ENCODE measurements at regions not wholly inside any gene's neighbourhood (a gene's known extent, or its start where the extent isn't known, plus 50 kb on each side); places are given as distances from the start of the nearest gene placed in this dataset.

- H3K27me3 Mint-ChIP-seq (ENCODE audit: low read depth), result no peaks in the 10 kb centered on the region
These were observed 2022.8 kb downstream of the NCAM2 start for GRCh38 chr21:23020969-23021368.

GRCh38 chr21:23021481-23021880 lies 2023.3 kb downstream of the NCAM2 start:
- ChIA-PET POLR2A (no interaction called here), CTCF (no interaction called here)
- no peaks in the 10 kb centered on the region for H3K36me3 Mint-ChIP-seq
- no peaks in the 10 kb centered on the region for H3K27me3 Mint-ChIP-seq (ENCODE audit: low read depth)
- peaks cover 5% of the 10 kb centered on the region for H3K9me3 Mint-ChIP-seq
- TF ChIP-seq RELA (CRISPR knock-in tag; IDR thresholded peaks at IDR 0.05; ENCODE audit: borderline replicate concordance) (no peak), ZNF219 (CRISPR knock-in tag; IDR thresholded peaks at IDR 0.05; ENCODE audit: borderline replicate concordance) (no peak), KAT7 (CRISPR knock-in tag; IDR thresholded peaks at IDR 0.05; ENCODE audit: borderline replicate concordance) (no peak), SMAD4 (CRISPR knock-in tag; IDR thresholded peaks at IDR 0.05) (no peak), MXD4 (CRISPR knock-in tag; IDR thresholded peaks at IDR 0.05; ENCODE audit: borderline replicate concordance) (no peak), CDX4 (CRISPR knock-in tag; IDR thresholded peaks at IDR 0.05; ENCODE audit: borderline replicate concordance) (no peak), MYBL2 (CRISPR knock-in tag; IDR thresholded peaks at IDR 0.05) (no peak), E2F1 (CRISPR knock-in tag; IDR thresholded peaks at IDR 0.05) (no peak)
- TF ChIP-seq, protein P1, sequence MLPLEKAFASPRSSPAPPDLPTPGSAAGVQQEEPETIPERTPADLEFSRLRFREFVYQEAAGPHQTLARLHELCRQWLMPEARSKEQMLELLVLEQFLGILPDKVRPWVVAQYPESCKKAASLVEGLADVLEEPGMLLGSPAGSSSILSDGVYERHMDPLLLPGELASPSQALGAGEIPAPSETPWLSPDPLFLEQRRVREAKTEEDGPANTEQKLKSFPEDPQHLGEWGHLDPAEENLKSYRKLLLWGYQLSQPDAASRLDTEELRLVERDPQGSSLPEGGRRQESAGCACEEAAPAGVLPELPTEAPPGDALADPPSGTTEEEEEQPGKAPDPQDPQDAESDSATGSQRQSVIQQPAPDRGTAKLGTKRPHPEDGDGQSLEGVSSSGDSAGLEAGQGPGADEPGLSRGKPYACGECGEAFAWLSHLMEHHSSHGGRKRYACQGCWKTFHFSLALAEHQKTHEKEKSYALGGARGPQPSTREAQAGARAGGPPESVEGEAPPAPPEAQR (CRISPR knock-in tag; IDR thresholded peaks at IDR 0.05), result no peak
- TF ChIP-seq, protein P2, sequence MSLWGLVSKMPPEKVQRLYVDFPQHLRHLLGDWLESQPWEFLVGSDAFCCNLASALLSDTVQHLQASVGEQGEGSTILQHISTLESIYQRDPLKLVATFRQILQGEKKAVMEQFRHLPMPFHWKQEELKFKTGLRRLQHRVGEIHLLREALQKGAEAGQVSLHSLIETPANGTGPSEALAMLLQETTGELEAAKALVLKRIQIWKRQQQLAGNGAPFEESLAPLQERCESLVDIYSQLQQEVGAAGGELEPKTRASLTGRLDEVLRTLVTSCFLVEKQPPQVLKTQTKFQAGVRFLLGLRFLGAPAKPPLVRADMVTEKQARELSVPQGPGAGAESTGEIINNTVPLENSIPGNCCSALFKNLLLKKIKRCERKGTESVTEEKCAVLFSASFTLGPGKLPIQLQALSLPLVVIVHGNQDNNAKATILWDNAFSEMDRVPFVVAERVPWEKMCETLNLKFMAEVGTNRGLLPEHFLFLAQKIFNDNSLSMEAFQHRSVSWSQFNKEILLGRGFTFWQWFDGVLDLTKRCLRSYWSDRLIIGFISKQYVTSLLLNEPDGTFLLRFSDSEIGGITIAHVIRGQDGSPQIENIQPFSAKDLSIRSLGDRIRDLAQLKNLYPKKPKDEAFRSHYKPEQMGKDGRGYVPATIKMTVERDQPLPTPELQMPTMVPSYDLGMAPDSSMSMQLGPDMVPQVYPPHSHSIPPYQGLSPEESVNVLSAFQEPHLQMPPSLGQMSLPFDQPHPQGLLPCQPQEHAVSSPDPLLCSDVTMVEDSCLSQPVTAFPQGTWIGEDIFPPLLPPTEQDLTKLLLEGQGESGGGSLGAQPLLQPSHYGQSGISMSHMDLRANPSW (CRISPR knock-in tag; conservative IDR thresholded peaks at IDR 0.05; ENCODE audit: low read depth), result no peak
- DNase-seq (ENCODE audit: low spot score) (no peak), ATAC-seq (no peak)
- H3K27ac Mint-ChIP-seq, result no peak overlapping the region
- no peaks in the 10 kb centered on the region for H3K4me1 Mint-ChIP-seq
- H3K4me3 Mint-ChIP-seq, result no peak overlapping the region

More at GRCh38 chr21:23020969-23021368, 2022.8 kb downstream of the NCAM2 start:
- DNase-seq (ENCODE audit: low spot score), result no peak
- Mint-ChIP-seq H3K4me1 (no peaks in the 10 kb centered on the region), H3K36me3 (no peaks in the 10 kb centered on the region), H3K4me3 (no peak overlapping the region), H3K27ac (no peak overlapping the region), H3K9me3 (peaks cover 5% of the 10 kb centered on the region)
- TF ChIP-seq HMGXB4 (CRISPR knock-in tag; IDR thresholded peaks at IDR 0.05) (no peak), ELF4 (CRISPR knock-in tag; IDR thresholded peaks at IDR 0.05; ENCODE audit: low read depth) (no peak), ZNF671 (CRISPR knock-in tag; IDR thresholded peaks at IDR 0.05) (no peak)
- TF ChIP-seq, protein P3, sequence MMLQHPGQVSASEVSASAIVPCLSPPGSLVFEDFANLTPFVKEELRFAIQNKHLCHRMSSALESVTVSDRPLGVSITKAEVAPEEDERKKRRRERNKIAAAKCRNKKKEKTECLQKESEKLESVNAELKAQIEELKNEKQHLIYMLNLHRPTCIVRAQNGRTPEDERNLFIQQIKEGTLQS (CRISPR knock-in tag; conservative IDR thresholded peaks at IDR 0.05), result no peak
- POLR2A ChIA-PET, result no interaction called here
- ATAC-seq, result no peak
- CTCF ChIA-PET, result no interaction called here

- H3K27me3 Mint-ChIP-seq (ENCODE audit: low read depth), result no peaks in the 10 kb centered on the region
- CTCF ChIA-PET, result no interaction called here
- POLR2A ChIA-PET, result no interaction called here
- DNase-seq (ENCODE audit: low spot score) (no peak), ATAC-seq (no peak)
- H3K9me3 Mint-ChIP-seq, result peaks cover 7% of the 10 kb centered on the region
- no peaks in the 10 kb centered on the region for H3K4me1 Mint-ChIP-seq
- H3K27ac Mint-ChIP-seq, result no peak overlapping the region
- H3K36me3 Mint-ChIP-seq, result no peaks in the 10 kb centered on the region
- no peak overlapping the region for H3K4me3 Mint-ChIP-seq
- TF ChIP-seq GRHL2 (CRISPR knock-in tag; IDR thresholded peaks at IDR 0.05; ENCODE audit: insufficient replicate concordance, severe bottlenecking), result no peak
- TF ChIP-seq MXD4 (CRISPR knock-in tag; IDR thresholded peaks at IDR 0.05; ENCODE audit: borderline replicate concordance), result no peak
- TF ChIP-seq IRF1 (CRISPR knock-in tag; IDR thresholded peaks at IDR 0.05), result no peak
- no peak for TF ChIP-seq CDX4 (CRISPR knock-in tag; IDR thresholded peaks at IDR 0.05; ENCODE audit: borderline replicate concordance)
- TF ChIP-seq TCF7 (CRISPR knock-in tag; IDR thresholded peaks at IDR 0.05; ENCODE audit: low read depth), result no peak
- TF ChIP-seq RORB (CRISPR knock-in tag; IDR thresholded peaks at IDR 0.05), result no peak
- no peak for TF ChIP-seq IRF2 (CRISPR knock-in tag; IDR thresholded peaks at IDR 0.05; ENCODE audit: borderline replicate concordance, low read depth)
- TF ChIP-seq PRRX2 (CRISPR knock-in tag; IDR thresholded peaks at IDR 0.05), result no peak
- TF ChIP-seq ZBTB21 (CRISPR knock-in tag; IDR thresholded peaks at IDR 0.05; ENCODE audit: borderline replicate concordance), result no peak
- no peak for TF ChIP-seq NR3C1 (CRISPR knock-in tag; conservative IDR thresholded peaks at IDR 0.05; ENCODE audit: low read depth)
- TF ChIP-seq ZNF219 (CRISPR knock-in tag; IDR thresholded peaks at IDR 0.05; ENCODE audit: borderline replicate concordance), result no peak
These were observed 2028.7 kb downstream of the NCAM2 start for GRCh38 chr21:23026878-23027277.

Data from WTC11 (cell line).